Aorta (tissue), 5 donors: ENCODE measurements at regions not wholly inside any gene's neighbourhood (a gene's known extent, or its start where the extent isn't known, plus 50 kb on each side); places are given as distances from the start of the nearest gene placed in this dataset.
"Not testable (repeated sequence)": the region's sequence is repeated elsewhere in the genome, so short reads cannot be mapped to it uniquely, and the experiment has no call there.

Experiments
- ATAC-seq: fragments of 200-7000 bp; cut with Tn5 transposase; one replicate; pipeline ENCODE4 v1.9.1; 2022; ENCODE audit warnings: moderate library complexity; ENCODE audit not compliant: low FRiP score
- DNase-seq, 2 donors: peaks; one replicate each; pipeline ENCODE4 v3.0.0-alpha.2; 2020
- H3K27ac ChIP-seq, 2 donors: one replicate each; pipeline ENCODE4 v1.5.1; 2013; ENCODE audit warnings: low read length in 2 of 2, mild to moderate bottlenecking in 2 of 2, moderate library complexity in 2 of 2, control low read depth in 1 of 2, inconsistent platforms in 1 of 2, low read depth in 1 of 2
- H3K27me3 ChIP-seq, 2 donors: one replicate each; pipeline ENCODE4 v1.6.1; 2013; ENCODE audit warnings: control low read depth in 1 of 2, low read length in 1 of 2, mild to moderate bottlenecking in 1 of 2, moderate library complexity in 1 of 2; ENCODE audit not compliant: insufficient read depth in 2 of 2, control insufficient read depth in 1 of 2
- H3K36me3 ChIP-seq, 2 donors: one replicate each; pipeline ENCODE4 v1.6.1; 2013; ENCODE audit warnings: control low read depth in 1 of 2, low read length in 1 of 2, mild to moderate bottlenecking in 1 of 2; ENCODE audit not compliant: insufficient read depth in 2 of 2, control insufficient read depth in 1 of 2
- H3K4me1 ChIP-seq, 2 donors: one replicate each; pipeline ENCODE4 v1.6.1; 2013; ENCODE audit warnings: low read length in 2 of 2, control low read depth in 1 of 2, mild to moderate bottlenecking in 1 of 2, moderate library complexity in 1 of 2; ENCODE audit not compliant: insufficient read depth in 2 of 2, control insufficient read depth in 1 of 2
- H3K4me3 ChIP-seq, 2 donors: one replicate each; pipeline ENCODE4 v1.5.1; 2013; ENCODE audit warnings: low read length in 2 of 2, control low read depth in 1 of 2, mild to moderate bottlenecking in 1 of 2
- H3K9me3 ChIP-seq: one replicate; pipeline ENCODE4 v1.6.1; 2013; ENCODE audit warnings: mild to moderate bottlenecking, low read length; ENCODE audit not compliant: control insufficient read depth
- WGBS, 2 donors: extraction: QIAGEN DNeasy Blood & Tissue Kit; methylation state at CpG; one replicate each; pipeline ENCODE4 v1.1.7; 2013; 5-methylcytosine and 5-hydroxymethylcytosine counted together
- intact Hi-C, 2 donors: fragments of 100-400 bp; cut with DNase I; formaldehyde crosslinking; loops; one replicate each; pipeline versions ENCODE4 v1.14.2 to v1.15.0; 2022
- donor health status: healthy with polysubstance abuse.
- donor health status: Bipolar disorder and iron deficiency.
- donor health status: DM: no; HTN: no; CAD: no.
- donor health status: DM: no; HTN: no; CAD: no.
- donor health status: DM: yes; HTN: yes; CAD: no.

DNA sequence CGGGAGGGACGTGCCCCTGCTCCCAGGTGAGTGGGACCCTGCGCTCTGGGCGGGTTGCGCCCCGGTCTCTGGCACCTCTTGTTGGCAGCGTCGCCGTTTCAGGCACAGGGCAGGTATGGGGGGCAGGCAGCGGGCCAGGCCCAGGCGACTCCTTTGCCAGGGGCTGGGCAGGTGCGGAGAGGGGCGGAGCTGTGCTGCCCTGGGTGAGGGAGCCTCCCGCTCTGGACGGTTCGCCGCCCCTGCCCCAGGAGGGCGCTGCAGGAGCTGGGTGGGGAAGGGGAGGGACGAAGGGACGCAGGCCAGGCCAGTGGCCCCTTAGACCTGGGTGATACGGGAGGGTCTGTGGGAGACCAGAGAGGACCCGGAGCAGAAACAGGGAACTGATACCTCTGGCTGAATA, 663.9 kb upstream of the DEFB115 start:
- intact Hi-C loops = no loop called here
- ATAC-seq (no peak), DNase-seq (no peak)
- Histone ChIP-seq H3K4me3 (no peak overlapping the region), H3K9me3 (no peaks in the 10 kb centered on the region), H3K4me1 (no peaks in the 10 kb centered on the region), H3K36me3 (no peaks in the 10 kb centered on the region), H3K27me3 (no peaks in the 10 kb centered on the region), H3K27ac (no peak overlapping the region)
- WGBS, 2 donors = 75 to 76% methylated on average over 22 of the region's 22 CpGs

DNA sequence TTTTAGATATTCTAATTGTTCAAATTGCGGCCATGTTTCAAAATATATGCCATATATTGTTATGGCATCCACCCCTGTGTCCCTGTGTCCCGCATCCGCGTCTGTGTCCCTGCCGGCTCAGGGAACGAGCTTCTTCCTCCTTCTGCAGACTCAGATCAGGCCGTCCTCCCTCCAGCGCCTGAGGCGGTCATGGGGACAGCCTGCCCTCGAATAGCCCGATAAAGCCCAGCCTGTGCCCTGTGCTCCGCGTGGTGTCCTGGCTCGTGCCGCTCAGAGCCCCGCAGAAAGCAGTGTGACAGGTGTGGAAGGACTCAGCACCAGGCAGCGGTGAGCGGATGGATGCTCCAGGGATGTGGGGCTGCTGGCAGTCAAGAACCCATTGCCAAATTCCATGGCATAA, 663.4 kb upstream of the DEFB115 start:
- intact Hi-C loops = no loop called here
- DNase-seq (no peak), ATAC-seq (no peak)
- Histone ChIP-seq H3K9me3 (no peaks in the 10 kb centered on the region), H3K27me3 (no peaks in the 10 kb centered on the region), H3K4me3 (no peak overlapping the region), H3K36me3 (no peaks in the 10 kb centered on the region), H3K4me1 (no peaks in the 10 kb centered on the region), H3K27ac (no peak overlapping the region)
- 86% methylated on average over 18 of the region's 18 CpGs for WGBS, 2 donors

DNA sequence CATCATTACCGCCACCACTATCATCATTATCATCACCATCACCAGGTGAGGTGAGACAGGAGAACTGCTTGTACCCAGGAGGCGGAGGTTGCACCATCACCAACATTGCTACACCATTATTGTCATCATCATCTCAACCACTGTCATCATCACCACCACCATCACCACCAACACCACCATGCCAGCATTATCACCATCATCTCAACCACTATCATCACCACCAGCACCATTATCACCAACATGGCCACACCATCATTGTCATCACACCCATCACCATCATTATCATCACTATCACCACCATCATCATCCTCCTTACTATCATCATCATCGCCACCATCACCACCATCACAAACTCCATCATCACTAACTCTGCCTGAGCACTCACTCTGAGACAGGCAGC, 661.8 kb upstream of the DEFB115 start:
- no peaks in the 10 kb centered on the region for H3K4me1 ChIP-seq
- ATAC-seq (no peak), DNase-seq (no peak)
- no peak overlapping the region for H3K27ac ChIP-seq
- H3K9me3 ChIP-seq = no peaks in the 10 kb centered on the region
- no peaks in the 10 kb centered on the region for H3K27me3 ChIP-seq
- intact Hi-C loops = no loop called here
- no peak overlapping the region for H3K4me3 ChIP-seq
- WGBS, 2 donors = 85 to 88% methylated on average over 3 of the region's 3 CpGs
- H3K36me3 ChIP-seq = no peaks in the 10 kb centered on the region

DNA sequence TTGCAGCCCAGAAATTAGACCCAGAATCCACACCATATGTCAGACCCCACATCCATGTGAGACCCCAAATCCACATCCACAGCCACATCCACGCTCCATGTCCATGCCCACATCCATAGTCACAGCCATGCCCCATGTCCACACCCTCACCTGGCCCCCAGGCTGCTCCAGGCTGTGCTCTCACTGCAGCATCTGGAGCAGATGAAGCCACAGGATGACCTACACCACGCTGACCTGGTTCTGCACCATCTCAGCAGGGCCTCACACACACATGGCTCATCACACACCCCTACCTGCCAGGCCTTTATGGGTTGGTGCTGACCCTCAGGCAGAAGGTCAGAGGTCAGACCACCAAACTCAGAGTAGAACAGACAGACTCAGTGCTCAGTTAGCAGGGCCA, 660.0 kb upstream of the DEFB115 start:
- peak; percentile 29 for ATAC-seq
- H3K27me3 ChIP-seq, H3K27ac ChIP-seq, H3K36me3 ChIP-seq, H3K9me3 ChIP-seq, H3K4me1 ChIP-seq, DNase-seq, intact Hi-C loops, H3K4me3 ChIP-seq: not testable (repeated sequence)
- 41% methylated on average over 2 of the region's 2 CpGs for WGBS, 2 donors

DNA sequence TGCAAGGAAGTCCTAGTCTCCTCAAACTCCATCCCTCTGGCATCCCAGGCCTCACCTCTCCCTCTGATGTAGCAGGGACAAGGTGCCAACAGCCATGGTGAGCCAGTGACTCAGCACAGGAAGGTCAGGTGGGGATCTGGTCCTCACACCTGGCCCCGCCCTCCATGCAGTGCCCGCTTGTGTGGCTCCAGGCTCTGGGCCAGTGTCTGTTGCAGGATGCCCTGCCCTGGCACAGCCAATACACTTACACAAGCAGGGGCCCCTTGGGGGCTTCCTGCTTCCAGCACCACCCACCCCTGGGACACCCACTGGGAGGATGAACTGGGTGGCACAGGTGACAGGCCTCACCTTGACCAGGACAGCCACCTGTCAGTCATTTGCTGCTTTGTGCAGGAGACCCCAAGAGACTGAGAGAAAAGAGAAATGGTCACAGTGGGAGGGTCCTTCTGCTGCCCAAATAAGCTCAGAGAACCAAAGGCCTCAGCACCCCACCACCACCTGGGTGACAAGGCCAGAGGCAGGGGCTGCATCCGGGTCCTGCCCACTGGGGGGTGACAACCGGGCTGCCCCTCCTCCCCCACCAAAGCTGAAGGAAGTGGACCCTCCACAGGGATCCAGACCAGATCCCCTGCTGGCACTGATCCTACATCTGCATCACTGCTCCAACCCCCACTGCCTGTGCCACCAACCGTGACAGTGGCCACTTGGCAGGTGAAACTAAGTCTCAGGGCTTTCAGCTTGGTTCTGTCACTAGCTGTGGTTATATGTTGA, 658.8 kb upstream of the DEFB115 start:
- ATAC-seq (no peak), DNase-seq (no peak)
- no peak overlapping the region for H3K27ac ChIP-seq
- H3K27me3 ChIP-seq = no peaks in the 10 kb centered on the region
- no peaks in the 10 kb centered on the region for H3K4me1 ChIP-seq
- 63 to 80% methylated on average over 4 to 5 of the region's 5 CpGs for WGBS, 2 donors
- no peak overlapping the region for H3K4me3 ChIP-seq
- peaks cover 1% of the 10 kb centered on the region for H3K9me3 ChIP-seq
- H3K36me3 ChIP-seq = no peaks in the 10 kb centered on the region
- intact Hi-C loops = no loop called here

DNA sequence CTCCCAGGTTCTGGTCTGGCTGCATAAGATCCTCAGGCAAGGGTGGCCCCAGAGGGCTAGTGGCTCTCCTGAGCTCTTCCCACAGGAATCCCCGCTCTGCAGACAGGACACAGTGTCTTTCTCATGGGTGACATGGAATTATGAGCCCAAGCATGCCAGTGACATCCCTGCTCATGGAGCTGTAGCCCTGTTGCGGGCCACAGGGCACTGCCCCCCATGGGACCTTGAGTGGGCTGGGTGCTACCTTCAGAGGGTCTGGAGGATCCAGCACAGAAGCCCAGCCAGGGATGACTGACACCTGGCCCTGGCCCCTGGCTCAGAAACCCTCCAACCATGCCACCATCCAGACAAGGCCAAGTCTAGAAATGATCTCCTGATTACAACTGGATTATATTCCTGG, 657.5 kb upstream of the DEFB115 start:
- Histone ChIP-seq H3K4me3 (no peak overlapping the region), H3K27ac (no peak overlapping the region), H3K4me1 (no peaks in the 10 kb centered on the region), H3K9me3 (peaks cover 1% of the 10 kb centered on the region), H3K36me3 (no peaks in the 10 kb centered on the region), H3K27me3 (no peaks in the 10 kb centered on the region)
- intact Hi-C loops = no loop called here
- no peak for ATAC-seq
- DNase-seq = no peak
- 69 to 71% methylated on average over 2 of the region's 2 CpGs for WGBS, 2 donors

DNA sequence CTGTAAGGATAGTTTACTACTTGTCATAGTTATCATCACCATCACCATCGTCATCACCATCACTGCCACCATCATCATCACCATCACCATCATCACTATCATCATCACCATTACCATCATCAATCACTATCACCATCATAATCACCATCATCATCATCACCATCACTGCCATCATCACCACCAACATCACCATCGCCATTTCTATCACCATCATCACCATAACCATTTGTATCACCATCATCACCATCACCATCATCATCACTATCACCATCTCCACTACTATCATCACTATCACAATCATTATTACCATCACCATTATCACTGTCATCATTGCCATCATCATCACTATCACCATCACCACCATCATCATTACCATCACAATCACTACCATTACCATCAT, 655.5 kb upstream of the DEFB115 start:
- intact Hi-C loops = no loop called here
- H3K4me1 ChIP-seq = no peaks in the 10 kb centered on the region
- DNase-seq (no peak), ATAC-seq (no peak)
- H3K27ac ChIP-seq = no peak overlapping the region
- H3K27me3 ChIP-seq = no peaks in the 10 kb centered on the region
- no peaks in the 10 kb centered on the region for H3K36me3 ChIP-seq
- H3K9me3 ChIP-seq = peaks cover 1% of the 10 kb centered on the region
- H3K4me3 ChIP-seq = no peak overlapping the region
- 47 to 56% methylated on average over 2 of the region's 2 CpGs for WGBS, 2 donors

DNA sequence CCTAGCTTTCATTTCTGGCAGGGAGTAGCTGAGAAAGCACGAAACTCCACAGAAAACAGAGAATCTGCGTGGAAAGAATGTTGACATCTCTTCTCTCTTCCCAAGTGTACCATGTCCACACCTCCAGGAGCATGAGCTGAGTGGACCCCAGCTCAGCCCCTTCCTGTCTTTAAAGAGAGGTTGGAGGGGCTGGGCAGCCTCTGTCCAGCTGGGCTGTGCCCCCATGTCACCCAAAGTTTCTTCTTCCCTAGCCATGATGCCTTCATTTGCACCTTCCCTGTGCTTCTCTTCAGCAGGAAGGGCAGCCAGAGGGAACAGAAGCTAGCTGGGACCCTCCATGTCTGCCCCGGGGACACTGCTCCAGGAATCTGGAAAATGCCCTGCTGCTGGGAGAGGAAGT, 655.0 kb upstream of the DEFB115 start:
- H3K36me3 ChIP-seq = no peaks in the 10 kb centered on the region
- 68 to 73% methylated on average over 3 of the region's 3 CpGs for WGBS, 2 donors

DNA sequence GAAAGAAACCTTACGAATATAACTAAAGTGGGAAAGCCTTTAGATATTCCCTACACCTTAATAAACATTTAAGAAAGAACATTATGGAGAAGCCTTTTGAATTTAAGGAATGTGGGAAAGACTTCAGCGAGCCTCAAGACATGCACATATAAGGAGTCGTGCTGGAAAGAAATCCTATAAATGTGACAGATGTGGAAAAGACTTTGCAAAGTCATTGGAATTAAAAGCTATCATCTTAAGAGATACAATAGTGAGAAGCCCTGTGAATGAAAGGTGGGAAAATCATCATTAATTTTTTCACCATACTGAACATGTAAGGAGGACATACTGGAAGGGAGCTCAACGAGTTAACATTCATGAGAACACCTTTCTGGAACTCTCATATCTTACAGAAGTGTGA, 650.5 kb upstream of the DEFB115 start:
- intact Hi-C loops = no loop called here
- WGBS, 2 donors = 58 to 72% methylated on average over 4 of the region's 4 CpGs
- Histone ChIP-seq H3K27me3 (no peaks in the 10 kb centered on the region), H3K27ac (no peak overlapping the region), H3K4me1 (no peaks in the 10 kb centered on the region), H3K4me3 (no peak overlapping the region), H3K9me3 (peaks cover 2% of the 10 kb centered on the region), H3K36me3 (no peaks in the 10 kb centered on the region)
- DNase-seq (no peak), ATAC-seq (no peak)

More for the DNA sequence above, 655.0 kb upstream of the DEFB115 start:
- no peaks in the 10 kb centered on the region for H3K4me1 ChIP-seq
- no peaks in the 10 kb centered on the region for H3K27me3 ChIP-seq
- intact Hi-C loops = no loop called here
- DNase-seq = no peak
- H3K27ac ChIP-seq = no peak overlapping the region
- H3K9me3 ChIP-seq = peaks cover 1% of the 10 kb centered on the region
- H3K4me3 ChIP-seq = no peak overlapping the region
- no peak for ATAC-seq
